Endothelial cell (in vitro differentiated cells): ENCODE measurements at regions not wholly inside any gene's neighbourhood (a gene's known extent, or its start where the extent isn't known, plus 50 kb on each side); places are given as distances from the start of the nearest gene placed in this dataset.

ENCODE experiments used
- DNase-seq: peaks from one replicate; pipeline ENCODE4 v3.0.0; 2021; ENCODE audit warnings: low spot score
- H3K27ac Mint-ChIP-seq: one replicate; pipeline ENCODE4 v1.8.0; 2021; ENCODE audit warnings: mixed read lengths, inconsistent platforms; ENCODE audit not compliant: unreplicated experiment
- H3K27me3 Mint-ChIP-seq: one replicate; pipeline ENCODE4 v1.8.0; 2021; ENCODE audit warnings: mild to moderate bottlenecking, moderate library complexity, mixed read lengths, inconsistent platforms; ENCODE audit not compliant: unreplicated experiment
- H3K36me3 Mint-ChIP-seq: one replicate; pipeline ENCODE4 v1.8.0; 2021; ENCODE audit warnings: mild to moderate bottlenecking, low read depth, mixed read lengths, inconsistent platforms; ENCODE audit not compliant: unreplicated experiment
- H3K4me1 Mint-ChIP-seq: one replicate; pipeline ENCODE4 v1.8.0; 2021; ENCODE audit warnings: mild to moderate bottlenecking, mixed read lengths, inconsistent platforms; ENCODE audit not compliant: unreplicated experiment
- H3K4me3 Mint-ChIP-seq: one replicate; pipeline ENCODE4 v1.8.0; 2021; ENCODE audit warnings: mild to moderate bottlenecking, mixed read lengths, inconsistent platforms; ENCODE audit not compliant: unreplicated experiment
- H3K9me3 Mint-ChIP-seq: one replicate; pipeline ENCODE4 v1.8.0; 2021; ENCODE audit warnings: mixed read lengths, inconsistent platforms; ENCODE audit not compliant: unreplicated experiment
- CTCF ChIP-seq: fragments of 200-600 bp; sonication (generic); IDR thresholded peaks from one replicate; pipeline ENCODE4 v1.5.0; 2021; ENCODE audit warnings: antibody characterized with exemption; ENCODE audit not compliant: unreplicated experiment

GRCh38 chr1:199046618-199047017, 407.8 kb downstream of the PTPRC start:
- H3K27ac Mint-ChIP-seq = no peak overlapping the region
- H3K4me3 Mint-ChIP-seq = no peak overlapping the region
- H3K27me3 Mint-ChIP-seq = no peaks in the 10 kb centered on the region
- no peaks in the 10 kb centered on the region for H3K9me3 Mint-ChIP-seq
- H3K36me3 Mint-ChIP-seq = no peaks in the 10 kb centered on the region
- peaks cover 2% of the 10 kb centered on the region for H3K4me1 Mint-ChIP-seq
- no peak for DNase-seq
- TF ChIP-seq CTCF = no peak

- DNase-seq = no peak
- Mint-ChIP-seq H3K27me3 (no peaks in the 10 kb centered on the region), H3K4me3 (no peak overlapping the region), H3K36me3 (no peaks in the 10 kb centered on the region), H3K9me3 (no peaks in the 10 kb centered on the region), H3K27ac (no peak overlapping the region), H3K4me1 (no peaks in the 10 kb centered on the region)
- TF ChIP-seq CTCF = no peak
These were observed 415.9 kb downstream of the PTPRC start for GRCh38 chr1:199054694-199055093.

- no peak for DNase-seq
- Mint-ChIP-seq H3K4me3 (no peak overlapping the region), H3K9me3 (no peaks in the 10 kb centered on the region), H3K27me3 (no peaks in the 10 kb centered on the region), H3K4me1 (no peaks in the 10 kb centered on the region), H3K27ac (no peak overlapping the region), H3K36me3 (no peaks in the 10 kb centered on the region)
- TF ChIP-seq CTCF = no peak
These were observed 418.5 kb downstream of the PTPRC start for GRCh38 chr1:199057322-199057721.

- Mint-ChIP-seq H3K9me3 (no peaks in the 10 kb centered on the region), H3K27me3 (no peaks in the 10 kb centered on the region), H3K4me1 (no peaks in the 10 kb centered on the region), H3K27ac (no peak overlapping the region), H3K4me3 (no peak overlapping the region), H3K36me3 (no peaks in the 10 kb centered on the region)
- TF ChIP-seq CTCF = no peak
- no peak for DNase-seq
These were observed 419.4 kb downstream of the PTPRC start for GRCh38 chr1:199058281-199058680.

- no peak overlapping the region for H3K27ac Mint-ChIP-seq
- H3K36me3 Mint-ChIP-seq = no peaks in the 10 kb centered on the region
- TF ChIP-seq CTCF = no peak
- no peaks in the 10 kb centered on the region for H3K27me3 Mint-ChIP-seq
- no peaks in the 10 kb centered on the region for H3K9me3 Mint-ChIP-seq
- no peak overlapping the region for H3K4me3 Mint-ChIP-seq
- no peak for DNase-seq
- H3K4me1 Mint-ChIP-seq = no peaks in the 10 kb centered on the region
These were observed 426.1 kb downstream of the PTPRC start for GRCh38 chr1:199064971-199065370.
